Gastroesophageal sphincter (tissue), 4 donors: ENCODE measurements at regions not wholly inside any gene's neighbourhood (a gene's known extent, or its start where the extent isn't known, plus 50 kb on each side); places are given as distances from the start of the nearest gene placed in this dataset.
A peak's percentile ranks its signal among the peaks of the same experiment; 100 is the strongest.

Source experiments
- ATAC-seq: fragments of 150-250 bp; one replicate; pipeline ENCODE4 v1.9.1; 2016; ENCODE audit warnings: mild to moderate bottlenecking, moderate library complexity
- H3K27ac ChIP-seq, 4 donors: fragments of 200-600 bp; sonication (generic) in 3 of 4; 1 replicate in 3 of 4; 2 replicates in 1 of 4; pipeline ENCODE4 v1.5.1; 2016 to 2019
- H3K27me3 ChIP-seq: fragments of 200-600 bp; sonication (generic); one replicate; pipeline ENCODE4 v1.5.1; 2019
- H3K36me3 ChIP-seq, 2 donors: fragments of 200-600 bp; sonication (generic); one replicate each; pipeline ENCODE4 v1.5.1; 2019; ENCODE audit warnings: control low read depth in 1 of 2
- H3K4me1 ChIP-seq, 3 donors: fragments of 200-600 bp; sonication (generic); 1 replicate in 2 of 3; 2 replicates in 1 of 3; pipeline ENCODE4 v1.5.1; 2016 to 2019; ENCODE audit warnings: control low read depth in 2 of 3
- H3K4me3 ChIP-seq, 2 donors: fragments of 200-600 bp; sonication (generic); one replicate each; pipeline ENCODE4 v1.5.1; 2019; ENCODE audit warnings: mild to moderate bottlenecking in 1 of 2, moderate library complexity in 1 of 2
- H3K9me3 ChIP-seq, 3 donors: fragments of 200-600 bp; sonication (generic); one replicate each; pipeline ENCODE4 v1.5.1; 2017 to 2019; ENCODE audit warnings: control low read depth in 2 of 3
- CTCF ChIP-seq, 4 experiments: fragments of 200-600 bp in 2 of 4; fragments of 450-650 bp in 2 of 4; sonication (generic) in 1 of 4; IDR thresholded peaks; one replicate each; pipeline ENCODE4 v1.5.1; 2017 to 2019; ENCODE audit warnings: antibody characterized with exemption in 4 of 4, mild to moderate bottlenecking in 2 of 4, moderate library complexity in 2 of 4
- EP300 ChIP-seq: sonication (generic); formaldehyde crosslinking; IDR thresholded peaks from one replicate; pipeline ENCODE4 v1.6.1; 2017; ENCODE audit warnings: antibody characterized with exemption, mild to moderate bottlenecking
- POLR2A ChIP-seq, 2 donors: fragments of 450-650 bp; IDR thresholded peaks; one replicate each; pipeline ENCODE4 v1.6.1; 2017; ENCODE audit warnings: antibody characterized with exemption in 2 of 2, mild to moderate bottlenecking in 2 of 2, moderate library complexity in 1 of 2
- POLR2AphosphoS5 ChIP-seq: sonication (generic); formaldehyde crosslinking; IDR thresholded peaks from one replicate; pipeline ENCODE4 v1.6.1; 2017; ENCODE audit warnings: antibody characterized with exemption
- WGBS, 2 donors: methylation state at CpG; one replicate each; pipeline ENCODE4 v1.1.5; 2018; ENCODE audit warnings: low coverage in 1 of 2; 5-methylcytosine and 5-hydroxymethylcytosine counted together

- no peak overlapping the region for H3K27ac ChIP-seq
- no peak for ATAC-seq
- 62 to 81% methylated on average over 5 of the region's 5 CpGs for WGBS, 2 donors
These were observed 80.6 kb upstream of the PAK5 start for GRCh38 chr20:9919271-9920014.

GRCh38 chr20:9918348-9918747 lies 79.5 kb upstream of the PAK5 start:
- H3K27ac ChIP-seq = no peak overlapping the region
- 85% methylated on average over 5 of the region's 5 CpGs for WGBS, 2 donors
- no peaks in the 10 kb centered on the region for H3K4me1 ChIP-seq
- H3K27me3 ChIP-seq = no peaks in the 10 kb centered on the region
- H3K4me3 ChIP-seq = no peak overlapping the region
- no peak for ATAC-seq
- H3K9me3 ChIP-seq = no peaks in the 10 kb centered on the region
- no peak for TF ChIP-seq CTCF (IDR thresholded peaks at IDR 0.05)
- TF ChIP-seq EP300 = no peak
- no peak for TF ChIP-seq POLR2AphosphoS5
- no peak for TF ChIP-seq POLR2A (IDR thresholded peaks at IDR 0.05)
- no peaks in the 10 kb centered on the region for H3K36me3 ChIP-seq

More at GRCh38 chr20:9919271-9920014, 80.6 kb upstream of the PAK5 start:
- no peak overlapping the region for H3K4me3 ChIP-seq
- H3K36me3 ChIP-seq = no peaks in the 10 kb centered on the region
- no peaks in the 10 kb centered on the region for H3K4me1 ChIP-seq
- no peaks in the 10 kb centered on the region for H3K9me3 ChIP-seq
- no peaks in the 10 kb centered on the region for H3K27me3 ChIP-seq
- no peak for TF ChIP-seq POLR2A (IDR thresholded peaks at IDR 0.05)
- TF ChIP-seq POLR2AphosphoS5 = no peak
- TF ChIP-seq EP300 = no peak
- TF ChIP-seq CTCF (IDR thresholded peaks at IDR 0.05) = no peak

GRCh38 chr20:9916761-9917160 lies 77.9 kb upstream of the PAK5 start:
- H3K4me1 ChIP-seq = no peaks in the 10 kb centered on the region
- ATAC-seq = no peak
- 0 to 17% methylated on average over 2 of the region's 2 CpGs for WGBS, 2 donors
- H3K4me3 ChIP-seq = no peak overlapping the region
- no peaks in the 10 kb centered on the region for H3K36me3 ChIP-seq
- TF ChIP-seq POLR2A (IDR thresholded peaks at IDR 0.05) (no peak), EP300 (no peak), CTCF (IDR thresholded peaks at IDR 0.05) (no peak), POLR2AphosphoS5 (no peak)
- no peaks in the 10 kb centered on the region for H3K9me3 ChIP-seq
- peaks cover 8% of the 10 kb centered on the region for H3K27me3 ChIP-seq
- no peak overlapping the region for H3K27ac ChIP-seq

- WGBS, 2 donors = 2 to 3% methylated on average over 7 to 8 of the region's 8 CpGs
- Histone ChIP-seq H3K4me1 (no peaks in the 10 kb centered on the region), H3K27me3 (peaks cover 13% of the 10 kb centered on the region), H3K9me3 (no peaks in the 10 kb centered on the region), H3K27ac (no peak overlapping the region), H3K36me3 (no peaks in the 10 kb centered on the region), H3K4me3 (no peak overlapping the region)
- TF ChIP-seq CTCF (IDR thresholded peaks at IDR 0.05) = peak; percentile 64 to 80 (median 68)
- no peak for TF ChIP-seq EP300
- no peak for ATAC-seq
These were observed 74.1 kb upstream of the PAK5 start for GRCh38 chr20:9912858-9913434.

- WGBS, 2 donors = 75 to 81% methylated on average over 5 of the region's 5 CpGs
- Histone ChIP-seq H3K9me3 (no peaks in the 10 kb centered on the region), H3K36me3 (no peaks in the 10 kb centered on the region), H3K27me3 (peaks cover 13% of the 10 kb centered on the region), H3K4me3 (no peak overlapping the region), H3K4me1 (no peaks in the 10 kb centered on the region), H3K27ac (no peak overlapping the region)
- no peak for ATAC-seq
- no peak for TF ChIP-seq POLR2A (IDR thresholded peaks at IDR 0.05)
- TF ChIP-seq POLR2AphosphoS5 = no peak
- TF ChIP-seq EP300 = no peak
- no peak for TF ChIP-seq CTCF (IDR thresholded peaks at IDR 0.05)
These were observed 73.4 kb upstream of the PAK5 start for GRCh38 chr20:9912290-9912689.
